SK-N-MC (cell line): ENCODE measurements at regions not wholly inside any gene's neighbourhood (a gene's known extent, or its start where the extent isn't known, plus 50 kb on each side); places are given as distances from the start of the nearest gene placed in this dataset.

Experiments used
- EZH2 ChIP-seq: fragments of 200-600 bp; sonication (generic); IDR thresholded peaks from one replicate; pipeline ENCODE4 v1.6.1; 2017; ENCODE audit warnings: antibody characterized with exemption
- FOXP2 ChIP-seq: optimal IDR thresholded peaks from 2 replicates; pipeline ENCODE3; 2011; ENCODE audit warnings: mild to moderate bottlenecking, moderate library complexity; ENCODE audit not compliant: insufficient read depth; ENCODE audit errors: extremely low read length, control extremely low read depth
- POLR2AphosphoS5 ChIP-seq: IDR thresholded peaks from 2 replicates; pipeline ENCODE4 v1.6.1; 2012; ENCODE audit warnings: mild to moderate bottlenecking, low read depth, low read length, borderline replicate concordance

DNA sequence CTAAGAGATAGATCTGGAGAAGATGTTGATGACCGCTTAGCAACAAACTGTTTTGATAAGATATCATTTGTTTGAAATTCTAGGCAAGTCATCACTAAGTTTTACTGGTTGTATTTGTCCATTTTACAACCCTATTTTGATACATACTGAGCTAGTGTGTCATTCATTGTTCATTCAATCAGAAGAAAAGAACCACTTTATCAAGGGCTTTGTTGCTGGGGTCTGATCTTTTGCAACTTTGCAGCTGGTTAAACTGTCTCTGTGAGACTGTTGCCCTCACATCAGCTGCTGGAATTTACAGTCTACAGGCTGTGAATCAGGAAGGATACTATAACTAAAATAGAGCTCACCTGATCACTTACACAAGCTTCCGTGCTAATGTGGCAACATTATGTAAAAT, 290.5 kb downstream of the RFC3 start:
- TF ChIP-seq POLR2AphosphoS5: no peak
- no peak for TF ChIP-seq EZH2
- no peak for TF ChIP-seq FOXP2
